B cell (primary cell): ENCODE measurements at regions not wholly inside any gene's neighbourhood (a gene's known extent, or its start where the extent isn't known, plus 50 kb on each side); places are given as distances from the start of the nearest gene placed in this dataset.

ENCODE experiments used
- ATAC-seq: fragments of 200-7000 bp; cut with Tn5 transposase; one replicate; pipeline ENCODE4 v1.10.0; 2021; ENCODE audit warnings: low read depth, mild to moderate bottlenecking, moderate number of reproducible peaks, moderate library complexity
- CTCF ChIA-PET: fragments of 350-600 bp; sonication (Branson Sonifier 250); formaldehyde crosslinking; loops from one replicate; lab custom pipeline; 2021; ENCODE audit warnings: antibody characterized with exemption, inconsistent platforms; lab: Charles Lee
- POLR2A ChIA-PET: fragments of 350-600 bp; sonication (Branson Sonifier 250); formaldehyde crosslinking; loops from one replicate; lab custom pipeline; 2021; ENCODE audit warnings: antibody characterized with exemption; lab: Charles Lee
- DNase-seq: peaks from one replicate; pipeline ENCODE4 v3.0.0; 2013
- H2AFZ ChIP-seq: 2 replicates; pipeline ENCODE4 v1.6.1; 2012; ENCODE audit warnings: mild to moderate bottlenecking, low read depth, low read length; ENCODE audit not compliant: insufficient read depth, poor library complexity, severe bottlenecking
- H3K27ac ChIP-seq, 2 donors: 1 replicate in 1 of 2; 2 replicates in 1 of 2; pipeline ENCODE4 v1.5.1; 2012 to 2013; ENCODE audit warnings: low read length in 2 of 2, mild to moderate bottlenecking in 2 of 2, moderate library complexity in 1 of 2
- H3K27me3 ChIP-seq, 4 experiments: fragments of 200-600 bp in 1 of 4; sonication (generic) in 1 of 4; replicated peaks in 1 of 4; 1 replicate in 2 of 4; 2 replicates in 2 of 4; pipeline versions ENCODE4 v1.6.1 to v1.7.0; 2013 to 2016; ENCODE audit warnings: low read length in 3 of 4, mild to moderate bottlenecking in 2 of 4, mixed read lengths in 1 of 4, moderate library complexity in 1 of 4; ENCODE audit not compliant: insufficient read depth in 4 of 4, control insufficient read depth in 3 of 4; ENCODE audit errors: control extremely low read depth in 1 of 4
- H3K36me3 ChIP-seq, 2 experiments: replicated peaks in 1 of 2; 1 replicate in 1 of 2; 2 replicates in 1 of 2; pipeline versions ENCODE4 v1.6.1 to v1.7.1; 2013; ENCODE audit warnings: low read length in 1 of 2; ENCODE audit not compliant: insufficient read depth in 2 of 2, control insufficient read depth in 1 of 2; ENCODE audit errors: control extremely low read depth in 1 of 2, extremely low read depth in 1 of 2
- H3K4me1 ChIP-seq, 2 donors: fragments of 200-600 bp in 1 of 2; sonication (generic) in 1 of 2; 1 replicate in 1 of 2; 2 replicates in 1 of 2; pipeline versions ENCODE4 v1.5.1 to v1.6.1; 2013 to 2017; ENCODE audit warnings: low read length in 2 of 2; ENCODE audit not compliant: control insufficient read depth in 2 of 2, insufficient read depth in 2 of 2
- H3K4me2 ChIP-seq: replicated peaks from 2 replicates; pipeline ENCODE3; 2012; ENCODE audit warnings: mild to moderate bottlenecking, low read depth, low read length; ENCODE audit not compliant: poor library complexity, severe bottlenecking
- H3K4me3 ChIP-seq, 5 experiments: fragments of 200-600 bp in 1 of 5; sonication (generic) in 1 of 5; 1 replicate in 3 of 5; 2 replicates in 2 of 5; pipeline versions ENCODE4 v1.5.1 to v1.7.0; 2011 to 2016; ENCODE audit warnings: low read length in 4 of 5, mild to moderate bottlenecking in 4 of 5, low read depth in 2 of 5, control low read depth in 1 of 5, moderate library complexity in 1 of 5; ENCODE audit not compliant: insufficient read depth in 1 of 5; ENCODE audit errors: control extremely low read depth in 1 of 5, extremely low read depth in 1 of 5
- H3K79me2 ChIP-seq: fragments of 200-600 bp; sonication (generic); one replicate; pipeline ENCODE4 v1.6.0; 2016; ENCODE audit warnings: low read length; ENCODE audit not compliant: control insufficient read depth, insufficient read depth
- H3K9ac ChIP-seq: fragments of 200-600 bp; sonication (generic); 2 replicates; pipeline ENCODE4 v1.6.1; 2017; ENCODE audit warnings: mild to moderate bottlenecking, low read length, moderate library complexity
- H3K9me3 ChIP-seq, 3 donors: one replicate each; pipeline versions ENCODE4 v1.6.1 to v1.7.1; 2013; ENCODE audit warnings: low read length in 2 of 3; ENCODE audit not compliant: control insufficient read depth in 2 of 3, insufficient read depth in 1 of 3; ENCODE audit errors: control extremely low read depth in 1 of 3
- H4K20me1 ChIP-seq: 2 replicates; pipeline ENCODE4 v1.6.0; 2012; ENCODE audit warnings: mild to moderate bottlenecking, low read length; ENCODE audit not compliant: insufficient read depth, control insufficient read depth, poor library complexity, severe bottlenecking
- H3K27ac Mint-ChIP-seq: one replicate; pipeline ENCODE4 v1.8.0; 2021; ENCODE audit warnings: mixed read lengths
- H3K27me3 Mint-ChIP-seq: one replicate; pipeline ENCODE4 v1.8.0; 2021; ENCODE audit warnings: mixed read lengths
- H3K4me1 Mint-ChIP-seq: one replicate; pipeline ENCODE4 v1.8.0; 2021; ENCODE audit warnings: mixed read lengths
- H3K4me3 Mint-ChIP-seq: one replicate; pipeline ENCODE4 v1.8.0; 2021; ENCODE audit warnings: mixed read lengths
- H3K9me3 Mint-ChIP-seq: one replicate; pipeline ENCODE4 v1.8.0; 2022; ENCODE audit warnings: mixed read lengths; ENCODE audit not compliant: insufficient read depth
- EZH2 ChIP-seq: IDR thresholded peaks from 2 replicates; pipeline ENCODE4 v1.6.1; 2012; ENCODE audit warnings: borderline replicate concordance, low read depth, mild to moderate bottlenecking, moderate library complexity, low read length; ENCODE audit not compliant: insufficient read depth, poor library complexity, severe bottlenecking
- WGBS: methylation state at CpG from one replicate; pipeline ENCODE4 v1.1.5; 2013; ENCODE audit warnings: missing lambda C conversion rate; ENCODE audit not compliant: insufficient coverage; 5-methylcytosine and 5-hydroxymethylcytosine counted together
- intact Hi-C: fragments of 100-400 bp; cut with micrococcal nuclease; formaldehyde crosslinking; loops from one replicate; pipeline ENCODE4 v1.10.0; 2022
- TF ChIP-seq, protein P1 (sequence below): fragments of 200-600 bp; IDR thresholded peaks from one replicate; pipeline ENCODE4 v1.8.0; 2022; ENCODE audit warnings: antibody characterized with exemption, mild to moderate bottlenecking

- ATAC-seq: no peak
- WGBS: no CpG with 5 or more reads among the region's 3 CpGs
- Histone ChIP-seq H3K79me2 (no peaks in the 10 kb centered on the region), H3K4me2 (no peak overlapping the region), H3K9me3 (peaks cover 0 to 12% (median 2%) of the 10 kb centered on the region in 3 donors), H3K36me3 (no peaks in the 10 kb centered on the region), H3K4me1 (peaks cover 3 to 4% of the 10 kb centered on the region in 2 donors), H3K9ac (no peak overlapping the region), H3K27ac (no peak overlapping the region), H3K4me3 (no peak overlapping the region), H3K27me3 (no peaks in the 10 kb centered on the region), H4K20me1 (no peaks in the 10 kb centered on the region), H2AFZ (no peak overlapping the region)
- intact Hi-C loops: no loop called here
- Mint-ChIP-seq H3K4me3 (no peak overlapping the region), H3K9me3 (peaks cover 7% of the 10 kb centered on the region), H3K27ac (no peak overlapping the region), H3K27me3 (no peaks in the 10 kb centered on the region), H3K4me1 (peaks cover 6% of the 10 kb centered on the region)
- TF ChIP-seq EZH2: no peak
- TF ChIP-seq, protein P1, sequence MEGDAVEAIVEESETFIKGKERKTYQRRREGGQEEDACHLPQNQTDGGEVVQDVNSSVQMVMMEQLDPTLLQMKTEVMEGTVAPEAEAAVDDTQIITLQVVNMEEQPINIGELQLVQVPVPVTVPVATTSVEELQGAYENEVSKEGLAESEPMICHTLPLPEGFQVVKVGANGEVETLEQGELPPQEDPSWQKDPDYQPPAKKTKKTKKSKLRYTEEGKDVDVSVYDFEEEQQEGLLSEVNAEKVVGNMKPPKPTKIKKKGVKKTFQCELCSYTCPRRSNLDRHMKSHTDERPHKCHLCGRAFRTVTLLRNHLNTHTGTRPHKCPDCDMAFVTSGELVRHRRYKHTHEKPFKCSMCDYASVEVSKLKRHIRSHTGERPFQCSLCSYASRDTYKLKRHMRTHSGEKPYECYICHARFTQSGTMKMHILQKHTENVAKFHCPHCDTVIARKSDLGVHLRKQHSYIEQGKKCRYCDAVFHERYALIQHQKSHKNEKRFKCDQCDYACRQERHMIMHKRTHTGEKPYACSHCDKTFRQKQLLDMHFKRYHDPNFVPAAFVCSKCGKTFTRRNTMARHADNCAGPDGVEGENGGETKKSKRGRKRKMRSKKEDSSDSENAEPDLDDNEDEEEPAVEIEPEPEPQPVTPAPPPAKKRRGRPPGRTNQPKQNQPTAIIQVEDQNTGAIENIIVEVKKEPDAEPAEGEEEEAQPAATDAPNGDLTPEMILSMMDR: no peak
- no peak for DNase-seq
- ChIA-PET CTCF (interaction anchor here (0.6 kb wide), 1 partner anchor 1514 kb away, joined by 4 read pairs; no protein-coding TSS in a partner anchor), POLR2A (no interaction called here)
Observed at GRCh38 chr10:6361869-6362268, 159.1 kb downstream of the PFKFB3 start.

GRCh38 chr10:6362879-6363278, 160.1 kb downstream of the PFKFB3 start:
- Histone ChIP-seq H4K20me1 (no peaks in the 10 kb centered on the region), H3K36me3 (no peaks in the 10 kb centered on the region), H3K27ac (no peak overlapping the region), H3K9ac (no peak overlapping the region), H3K4me2 (no peak overlapping the region), H2AFZ (no peak overlapping the region), H3K79me2 (no peaks in the 10 kb centered on the region), H3K4me3 (no peak overlapping the region), H3K27me3 (peaks cover 0 to under 1% (median 0%) of the 10 kb centered on the region in 4 experiments), H3K9me3 (peaks cover 0 to 11% (median 2%) of the 10 kb centered on the region in 3 donors), H3K4me1 (peaks cover 3 to 4% of the 10 kb centered on the region in 2 donors)
- POLR2A ChIA-PET: no interaction called here
- no peak for ATAC-seq
- DNase-seq: no peak
- CTCF ChIA-PET: no interaction called here
- Mint-ChIP-seq H3K27ac (no peak overlapping the region), H3K9me3 (peaks cover 7% of the 10 kb centered on the region), H3K27me3 (no peaks in the 10 kb centered on the region), H3K4me3 (no peak overlapping the region), H3K4me1 (peaks cover 6% of the 10 kb centered on the region)
- intact Hi-C loops: no loop called here
- TF ChIP-seq, protein P1: no peak
- TF ChIP-seq EZH2: no peak
